ENCODE measurements at regions not wholly inside any gene's neighbourhood (a gene's known extent, or its start where the extent isn't known, plus 50 kb on each side); places are given as distances from the start of the nearest gene placed in this dataset.

- ATAC-seq (ENCODE audit: low read depth) (no peak), DNase-seq (ENCODE audit: low spot score) (no peak)
- H3K9me3 ChIP-seq (ENCODE audit: severe bottlenecking) = no peaks in the 10 kb centered on the region
- H3K27ac ChIP-seq (ENCODE audit: poor library complexity, severe bottlenecking) = no peak overlapping the region
- no peak overlapping the region for H3K4me3 ChIP-seq (ENCODE audit: severe bottlenecking)
- H3K4me1 ChIP-seq (ENCODE audit: insufficient read depth, poor library complexity, severe bottlenecking) = no peaks in the 10 kb centered on the region
- H3K27me3 ChIP-seq (ENCODE audit: insufficient read depth, poor library complexity, severe bottlenecking) = no peaks in the 10 kb centered on the region
- H3K36me3 ChIP-seq (ENCODE audit: low read depth) = no peaks in the 10 kb centered on the region
- no peak for TF ChIP-seq CTCF (IDR thresholded peaks at IDR 0.05; ENCODE audit: poor library complexity, severe bottlenecking)
Observed at GRCh38 chr1:194830387-194830786, 1644.0 kb upstream of the B3GALT2 start.

- H3K36me3 ChIP-seq (ENCODE audit: low read depth) = no peaks in the 10 kb centered on the region
- H3K4me3 ChIP-seq (ENCODE audit: severe bottlenecking) = no peak overlapping the region
- H3K27me3 ChIP-seq (ENCODE audit: insufficient read depth, poor library complexity, severe bottlenecking) = no peaks in the 10 kb centered on the region
- no peaks in the 10 kb centered on the region for H3K9me3 ChIP-seq (ENCODE audit: severe bottlenecking)
- no peak for DNase-seq (ENCODE audit: low spot score)
- no peak for ATAC-seq (ENCODE audit: low read depth)
- H3K27ac ChIP-seq (ENCODE audit: poor library complexity, severe bottlenecking) = no peak overlapping the region
- H3K4me1 ChIP-seq (ENCODE audit: insufficient read depth, poor library complexity, severe bottlenecking) = no peaks in the 10 kb centered on the region
- no peak for TF ChIP-seq CTCF (IDR thresholded peaks at IDR 0.05; ENCODE audit: poor library complexity, severe bottlenecking)
Observed at GRCh38 chr1:194829492-194829891, 1643.1 kb upstream of the B3GALT2 start.

- Histone ChIP-seq H3K4me3 (ENCODE audit: severe bottlenecking) (no peak overlapping the region), H3K4me1 (ENCODE audit: insufficient read depth, poor library complexity, severe bottlenecking) (no peaks in the 10 kb centered on the region), H3K27me3 (ENCODE audit: insufficient read depth, poor library complexity, severe bottlenecking) (no peaks in the 10 kb centered on the region), H3K36me3 (ENCODE audit: low read depth) (no peaks in the 10 kb centered on the region), H3K9me3 (ENCODE audit: severe bottlenecking) (no peaks in the 10 kb centered on the region), H3K27ac (ENCODE audit: poor library complexity, severe bottlenecking) (no peak overlapping the region)
- DNase-seq (ENCODE audit: low spot score) (no peak), ATAC-seq (ENCODE audit: low read depth) (no peak)
- TF ChIP-seq CTCF (IDR thresholded peaks at IDR 0.05; ENCODE audit: poor library complexity, severe bottlenecking) = no peak
Observed at GRCh38 chr1:194825382-194825781, 1639.0 kb upstream of the B3GALT2 start.

GRCh38 chr1:194821091-194821490, 1634.7 kb upstream of the B3GALT2 start:
- no peaks in the 10 kb centered on the region for H3K9me3 ChIP-seq (ENCODE audit: severe bottlenecking)
- no peaks in the 10 kb centered on the region for H3K27me3 ChIP-seq (ENCODE audit: insufficient read depth, poor library complexity, severe bottlenecking)
- H3K4me1 ChIP-seq (ENCODE audit: insufficient read depth, poor library complexity, severe bottlenecking) = no peaks in the 10 kb centered on the region
- H3K27ac ChIP-seq (ENCODE audit: poor library complexity, severe bottlenecking) = no peak overlapping the region
- ATAC-seq (ENCODE audit: low read depth) = no peak
- no peak overlapping the region for H3K4me3 ChIP-seq (ENCODE audit: severe bottlenecking)
- H3K36me3 ChIP-seq (ENCODE audit: low read depth) = no peaks in the 10 kb centered on the region
- no peak for TF ChIP-seq CTCF (IDR thresholded peaks at IDR 0.05; ENCODE audit: poor library complexity, severe bottlenecking)
- DNase-seq (ENCODE audit: low spot score) = no peak

- DNase-seq (ENCODE audit: low spot score) (no peak), ATAC-seq (ENCODE audit: low read depth) (no peak)
- no peak overlapping the region for H3K27ac ChIP-seq (ENCODE audit: poor library complexity, severe bottlenecking)
- no peak overlapping the region for H3K4me3 ChIP-seq (ENCODE audit: severe bottlenecking)
- H3K27me3 ChIP-seq (ENCODE audit: insufficient read depth, poor library complexity, severe bottlenecking) = no peaks in the 10 kb centered on the region
- TF ChIP-seq CTCF (IDR thresholded peaks at IDR 0.05; ENCODE audit: poor library complexity, severe bottlenecking) = no peak
- no peaks in the 10 kb centered on the region for H3K9me3 ChIP-seq (ENCODE audit: severe bottlenecking)
- H3K36me3 ChIP-seq (ENCODE audit: low read depth) = no peaks in the 10 kb centered on the region
- H3K4me1 ChIP-seq (ENCODE audit: insufficient read depth, poor library complexity, severe bottlenecking) = no peaks in the 10 kb centered on the region
Observed at GRCh38 chr1:194818674-194819073, 1632.3 kb upstream of the B3GALT2 start.

Data from RWPE2 (cell line).